Activated CD8-positive, alpha-beta T cell treated with anti-CD3 and anti-CD28 coated beads for 36 hours (primary cell): ENCODE measurements at regions not wholly inside any gene's neighbourhood (a gene's known extent, or its start where the extent isn't known, plus 50 kb on each side); places are given as distances from the start of the nearest gene placed in this dataset.

ENCODE experiments used
- ATAC-seq: fragments of 200-7000 bp; cut with Tn5 transposase; one replicate; pipeline ENCODE4 v1.10.0; 2021; ENCODE audit warnings: mild to moderate bottlenecking, moderate library complexity
- CTCF ChIA-PET: fragments of 350-600 bp; sonication (Branson Sonifier 250); formaldehyde crosslinking; loops from one replicate; lab custom pipeline; 2021; ENCODE audit warnings: antibody characterized with exemption; lab: Charles Lee
- POLR2A ChIA-PET: fragments of 350-600 bp; sonication (Branson Sonifier 250); formaldehyde crosslinking; loops from one replicate; lab custom pipeline; 2021; ENCODE audit warnings: antibody characterized with exemption; lab: Charles Lee
- DNase-seq: peaks from one replicate; pipeline ENCODE4 v3.0.0-alpha.2; 2020
- H3K27ac Mint-ChIP-seq: one replicate; pipeline ENCODE4 v1.8.0; 2021; ENCODE audit warnings: mild to moderate bottlenecking, mixed read lengths
- H3K27me3 Mint-ChIP-seq: one replicate; pipeline ENCODE4 v1.8.0; 2021; ENCODE audit warnings: mixed read lengths
- H3K36me3 Mint-ChIP-seq: one replicate; pipeline ENCODE4 v1.8.0; 2021; ENCODE audit warnings: low read depth, mixed read lengths
- H3K4me1 Mint-ChIP-seq: one replicate; pipeline ENCODE4 v1.8.0; 2021; ENCODE audit warnings: low read depth, mixed read lengths
- H3K4me3 Mint-ChIP-seq: one replicate; pipeline ENCODE4 v1.8.0; 2021; ENCODE audit warnings: mild to moderate bottlenecking, moderate library complexity, mixed read lengths
- H3K9me3 Mint-ChIP-seq: one replicate; pipeline ENCODE4 v1.8.0; 2021; ENCODE audit warnings: mixed read lengths
- intact Hi-C: fragments of 100-400 bp; cut with micrococcal nuclease; formaldehyde crosslinking; loops from one replicate; pipeline ENCODE4 v1.10.0; 2022
- TF ChIP-seq, protein P1 (sequence below): fragments of 200-600 bp; IDR thresholded peaks from one replicate; pipeline ENCODE4 v1.8.0; 2022; ENCODE audit warnings: antibody characterized with exemption, mild to moderate bottlenecking

GRCh38 chr4:123767806-123768205, 371.2 kb downstream of the SPRY1 start:
- H3K27ac Mint-ChIP-seq, result no peak overlapping the region
- DNase-seq (no peak), ATAC-seq (no peak)
- ChIA-PET CTCF (no interaction called here), POLR2A (no interaction called here)
- H3K36me3 Mint-ChIP-seq, result no peaks in the 10 kb centered on the region
- H3K4me1 Mint-ChIP-seq, result no peaks in the 10 kb centered on the region
- H3K4me3 Mint-ChIP-seq, result no peak overlapping the region
- H3K9me3 Mint-ChIP-seq, result peaks cover 6% of the 10 kb centered on the region
- TF ChIP-seq, protein P1, sequence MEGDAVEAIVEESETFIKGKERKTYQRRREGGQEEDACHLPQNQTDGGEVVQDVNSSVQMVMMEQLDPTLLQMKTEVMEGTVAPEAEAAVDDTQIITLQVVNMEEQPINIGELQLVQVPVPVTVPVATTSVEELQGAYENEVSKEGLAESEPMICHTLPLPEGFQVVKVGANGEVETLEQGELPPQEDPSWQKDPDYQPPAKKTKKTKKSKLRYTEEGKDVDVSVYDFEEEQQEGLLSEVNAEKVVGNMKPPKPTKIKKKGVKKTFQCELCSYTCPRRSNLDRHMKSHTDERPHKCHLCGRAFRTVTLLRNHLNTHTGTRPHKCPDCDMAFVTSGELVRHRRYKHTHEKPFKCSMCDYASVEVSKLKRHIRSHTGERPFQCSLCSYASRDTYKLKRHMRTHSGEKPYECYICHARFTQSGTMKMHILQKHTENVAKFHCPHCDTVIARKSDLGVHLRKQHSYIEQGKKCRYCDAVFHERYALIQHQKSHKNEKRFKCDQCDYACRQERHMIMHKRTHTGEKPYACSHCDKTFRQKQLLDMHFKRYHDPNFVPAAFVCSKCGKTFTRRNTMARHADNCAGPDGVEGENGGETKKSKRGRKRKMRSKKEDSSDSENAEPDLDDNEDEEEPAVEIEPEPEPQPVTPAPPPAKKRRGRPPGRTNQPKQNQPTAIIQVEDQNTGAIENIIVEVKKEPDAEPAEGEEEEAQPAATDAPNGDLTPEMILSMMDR, result no peak
- intact Hi-C loops, result no loop called here
- H3K27me3 Mint-ChIP-seq, result peaks cover 5% of the 10 kb centered on the region

DNA sequence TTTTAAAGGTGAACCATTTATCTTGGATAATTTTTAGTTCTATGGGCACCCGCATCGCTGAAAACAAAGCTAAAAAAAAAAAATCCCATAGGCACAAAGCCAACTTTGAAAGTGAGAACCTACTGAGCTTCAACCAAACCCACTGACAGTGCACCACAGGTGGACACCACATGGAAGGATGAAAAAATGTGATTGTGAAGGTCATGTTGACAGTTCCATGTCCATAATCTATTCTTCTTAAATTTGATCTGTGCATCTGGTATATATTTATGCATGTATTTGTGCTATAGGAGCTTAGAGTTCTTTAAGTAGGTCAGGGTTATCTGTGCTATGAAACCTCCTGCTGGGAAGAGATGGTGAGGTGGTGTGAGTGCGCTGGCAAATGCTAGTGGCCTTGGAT, 374.3 kb downstream of the SPRY1 start:
- DNase-seq (no peak), ATAC-seq (no peak)
- H3K27ac Mint-ChIP-seq, result no peak overlapping the region
- peaks cover 5% of the 10 kb centered on the region for H3K27me3 Mint-ChIP-seq
- ChIA-PET POLR2A (no interaction called here), CTCF (interaction anchor here (1.1 kb wide), 1 partner anchor 10 kb away, joined by 3 read pairs; no protein-coding TSS in a partner anchor)
- no peaks in the 10 kb centered on the region for H3K9me3 Mint-ChIP-seq
- TF ChIP-seq, protein P1, result no peak
- H3K4me3 Mint-ChIP-seq, result no peak overlapping the region
- H3K4me1 Mint-ChIP-seq, result no peaks in the 10 kb centered on the region
- intact Hi-C loops, result loop anchor here (5.0 to 10.0 kb wide), 2 partner anchors 491 to 554 kb away; no protein-coding TSS in a partner anchor
- no peaks in the 10 kb centered on the region for H3K36me3 Mint-ChIP-seq

DNA sequence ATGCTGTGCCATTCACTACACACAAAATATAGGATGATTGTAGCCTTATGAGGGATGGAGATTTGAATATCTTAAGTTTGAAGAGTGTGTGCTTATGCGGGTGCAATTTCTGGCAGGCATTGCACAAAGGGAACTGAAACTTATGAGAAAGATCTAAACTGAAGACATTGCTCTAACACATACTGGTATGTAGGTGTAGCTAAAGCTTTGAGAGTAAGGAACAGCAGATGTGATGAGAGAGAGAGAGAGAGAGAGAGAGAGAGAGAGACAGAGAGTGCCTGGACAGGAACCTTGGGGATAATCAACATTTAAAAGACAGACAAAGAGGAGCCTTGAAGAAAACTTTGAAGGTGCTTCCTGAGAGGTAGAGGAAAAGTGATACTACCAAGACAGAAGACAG, 379.7 kb downstream of the SPRY1 start:
- TF ChIP-seq, protein P1, result no peak

DNA sequence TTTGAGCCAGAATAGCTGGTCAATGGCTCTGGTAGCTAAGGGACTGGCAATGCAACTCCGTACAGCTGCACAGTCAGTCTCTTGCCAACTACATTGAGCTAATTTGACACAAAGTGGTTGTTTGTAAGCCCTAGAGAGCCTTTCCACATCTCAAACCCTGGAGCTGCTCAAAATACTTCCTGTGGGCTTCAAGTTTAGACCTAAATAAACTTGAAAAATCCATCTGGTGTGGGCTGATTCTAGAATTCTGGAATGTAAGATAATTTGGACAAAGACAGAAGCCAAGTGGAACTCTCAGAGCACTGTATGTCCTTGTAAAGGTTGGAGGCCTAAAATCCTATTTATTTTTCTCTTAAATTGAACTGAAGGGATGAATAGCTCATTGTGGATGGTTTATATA, 380.8 kb downstream of the SPRY1 start:
- TF ChIP-seq, protein P1, result no peak

More for the DNA sequence above, 379.7 kb downstream of the SPRY1 start:
- CTCF ChIA-PET, result no interaction called here
- H3K36me3 Mint-ChIP-seq, result no peaks in the 10 kb centered on the region
- no peak overlapping the region for H3K27ac Mint-ChIP-seq
- intact Hi-C loops, result loop anchor here (10.0 kb wide), 1 partner anchor 549 kb away; no protein-coding TSS in a partner anchor
- no peaks in the 10 kb centered on the region for H3K9me3 Mint-ChIP-seq
- POLR2A ChIA-PET, result no interaction called here
- peaks cover 10% of the 10 kb centered on the region for H3K27me3 Mint-ChIP-seq
- ATAC-seq (peak; percentile 39), DNase-seq (no peak)
- peaks cover 3% of the 10 kb centered on the region for H3K4me1 Mint-ChIP-seq
- H3K4me3 Mint-ChIP-seq, result no peak overlapping the region

DNA sequence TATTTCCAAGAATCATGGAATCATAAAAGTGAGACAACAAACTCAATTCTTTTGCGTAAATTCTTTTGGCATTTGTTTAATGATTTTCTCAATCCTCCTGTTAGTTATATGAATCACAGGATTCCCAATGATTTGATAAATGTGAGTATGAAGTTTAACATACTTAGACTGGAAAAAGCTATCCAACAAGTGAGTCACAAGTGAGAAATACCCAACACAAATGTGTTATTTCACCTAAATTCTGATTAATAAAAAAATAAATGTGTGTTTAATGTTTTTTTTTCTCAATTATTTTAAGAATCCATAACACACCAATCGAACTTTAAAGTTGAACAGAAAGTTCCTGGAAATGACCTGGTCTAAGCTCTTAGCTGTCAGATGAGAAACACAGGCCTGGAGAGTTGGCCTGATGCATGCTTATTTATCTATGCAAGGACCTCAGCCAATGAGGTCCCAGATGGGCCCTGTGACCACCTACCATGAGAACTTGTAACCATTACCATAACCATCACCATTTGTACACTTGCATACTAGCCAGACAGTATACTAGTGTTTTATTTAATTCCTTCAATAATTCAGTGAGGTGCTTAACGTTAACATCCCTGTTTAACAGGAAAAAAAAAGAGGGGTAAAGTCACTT, 386.7 kb downstream of the SPRY1 start:
- ChIA-PET CTCF (interaction anchor here (1.7 kb wide), 1 partner anchor 10 kb away, joined by 6 read pairs; no protein-coding TSS in a partner anchor), POLR2A (no interaction called here)
- no peak overlapping the region for H3K27ac Mint-ChIP-seq
- no peaks in the 10 kb centered on the region for H3K4me1 Mint-ChIP-seq
- DNase-seq, result no peak
- intact Hi-C loops, result no loop called here
- H3K36me3 Mint-ChIP-seq, result no peaks in the 10 kb centered on the region
- ATAC-seq, result no peak
- H3K27me3 Mint-ChIP-seq, result peaks cover 2% of the 10 kb centered on the region
- H3K4me3 Mint-ChIP-seq, result no peak overlapping the region
- no peaks in the 10 kb centered on the region for H3K9me3 Mint-ChIP-seq
- TF ChIP-seq, protein P1, result no peak

More for the DNA sequence above, 380.8 kb downstream of the SPRY1 start:
- DNase-seq (no peak), ATAC-seq (no peak)
- intact Hi-C loops, result loop anchor here (10.0 kb wide), 1 partner anchor 547 kb away; no protein-coding TSS in a partner anchor
- no peaks in the 10 kb centered on the region for H3K36me3 Mint-ChIP-seq
- CTCF ChIA-PET, result no interaction called here
- H3K9me3 Mint-ChIP-seq, result no peaks in the 10 kb centered on the region
- H3K4me3 Mint-ChIP-seq, result no peak overlapping the region
- POLR2A ChIA-PET, result no interaction called here
- H3K27me3 Mint-ChIP-seq, result peaks cover 10% of the 10 kb centered on the region
- H3K27ac Mint-ChIP-seq, result no peak overlapping the region
- peaks cover 3% of the 10 kb centered on the region for H3K4me1 Mint-ChIP-seq
